GM12873 (cell line): ENCODE measurements at regions not wholly inside any gene's neighbourhood (a gene's known extent, or its start where the extent isn't known, plus 50 kb on each side); places are given as distances from the start of the nearest gene placed in this dataset.

ENCODE experiments used
- CTCF ChIP-seq: IDR thresholded peaks from 2 replicates; pipeline ENCODE4 v1.5.1; 2012; ENCODE audit warnings: low read depth, mild to moderate bottlenecking, moderate library complexity, low read length, control low read depth; ENCODE audit not compliant: insufficient read depth; ENCODE audit errors: missing control alignments

GRCh38 chr3:135650309-135650708, 315.2 kb upstream of the PPP2R3A start:
- TF ChIP-seq CTCF: no peak

- no peak for TF ChIP-seq CTCF
Observed at GRCh38 chr3:135652388-135652787, 313.1 kb upstream of the PPP2R3A start.

GRCh38 chr3:135655328-135655727, 310.2 kb upstream of the PPP2R3A start:
- no peak for TF ChIP-seq CTCF

- no peak for TF ChIP-seq CTCF
Observed at GRCh38 chr3:135667061-135667460, 298.5 kb upstream of the PPP2R3A start.

GRCh38 chr3:135674508-135674907, 291.0 kb upstream of the PPP2R3A start:
- no peak for TF ChIP-seq CTCF

- no peak for TF ChIP-seq CTCF
Observed at GRCh38 chr3:135678386-135678785, 287.1 kb upstream of the PPP2R3A start.

- no peak for TF ChIP-seq CTCF
Observed at GRCh38 chr3:135688003-135688402, 277.5 kb upstream of the PPP2R3A start.
